Activated B cell treated with CpG ODN at 0.5 μM for 24 hours (primary cell): ENCODE measurements at regions not wholly inside any gene's neighbourhood (a gene's known extent, or its start where the extent isn't known, plus 50 kb on each side); places are given as distances from the start of the nearest gene placed in this dataset.

ENCODE experiments used
- ATAC-seq: fragments of 200-7000 bp; cut with Tn5 transposase; one replicate; pipeline ENCODE4 v1.10.0; 2021; ENCODE audit warnings: low read depth, mild to moderate bottlenecking, moderate library complexity
- CTCF ChIA-PET: fragments of 350-600 bp; sonication (Branson Sonifier 250); formaldehyde crosslinking; loops from one replicate; lab custom pipeline; 2021; ENCODE audit warnings: antibody characterized with exemption; lab: Charles Lee
- POLR2A ChIA-PET: fragments of 350-600 bp; sonication (Branson Sonifier 250); formaldehyde crosslinking; loops from one replicate; lab custom pipeline; 2021; ENCODE audit warnings: antibody characterized with exemption; lab: Charles Lee
- DNase-seq: peaks from one replicate; pipeline ENCODE4 v3.0.0; 2022
- H3K27ac Mint-ChIP-seq: one replicate; pipeline ENCODE4 v1.8.0; 2020; ENCODE audit warnings: mixed read lengths
- H3K27me3 Mint-ChIP-seq: one replicate; pipeline ENCODE4 v1.8.0; 2021; ENCODE audit warnings: mixed read lengths
- H3K36me3 Mint-ChIP-seq: one replicate; pipeline ENCODE4 v1.8.0; 2021; ENCODE audit warnings: low read depth, mixed read lengths
- H3K4me1 Mint-ChIP-seq: one replicate; pipeline ENCODE4 v1.8.0; 2021; ENCODE audit warnings: mixed read lengths
- H3K4me3 Mint-ChIP-seq: one replicate; pipeline ENCODE4 v1.8.0; 2020; ENCODE audit warnings: mild to moderate bottlenecking, mixed read lengths
- H3K9me3 Mint-ChIP-seq: one replicate; pipeline ENCODE4 v1.8.0; 2020; ENCODE audit warnings: mixed read lengths
- intact Hi-C: fragments of 100-400 bp; cut with micrococcal nuclease; formaldehyde crosslinking; loops from one replicate; pipeline ENCODE4 v1.15.1; 2024
- TF ChIP-seq, protein P1 (sequence below): fragments of 200-600 bp; IDR thresholded peaks from one replicate; pipeline ENCODE4 v1.8.0; 2022; ENCODE audit warnings: antibody characterized with exemption, mild to moderate bottlenecking

DNA sequence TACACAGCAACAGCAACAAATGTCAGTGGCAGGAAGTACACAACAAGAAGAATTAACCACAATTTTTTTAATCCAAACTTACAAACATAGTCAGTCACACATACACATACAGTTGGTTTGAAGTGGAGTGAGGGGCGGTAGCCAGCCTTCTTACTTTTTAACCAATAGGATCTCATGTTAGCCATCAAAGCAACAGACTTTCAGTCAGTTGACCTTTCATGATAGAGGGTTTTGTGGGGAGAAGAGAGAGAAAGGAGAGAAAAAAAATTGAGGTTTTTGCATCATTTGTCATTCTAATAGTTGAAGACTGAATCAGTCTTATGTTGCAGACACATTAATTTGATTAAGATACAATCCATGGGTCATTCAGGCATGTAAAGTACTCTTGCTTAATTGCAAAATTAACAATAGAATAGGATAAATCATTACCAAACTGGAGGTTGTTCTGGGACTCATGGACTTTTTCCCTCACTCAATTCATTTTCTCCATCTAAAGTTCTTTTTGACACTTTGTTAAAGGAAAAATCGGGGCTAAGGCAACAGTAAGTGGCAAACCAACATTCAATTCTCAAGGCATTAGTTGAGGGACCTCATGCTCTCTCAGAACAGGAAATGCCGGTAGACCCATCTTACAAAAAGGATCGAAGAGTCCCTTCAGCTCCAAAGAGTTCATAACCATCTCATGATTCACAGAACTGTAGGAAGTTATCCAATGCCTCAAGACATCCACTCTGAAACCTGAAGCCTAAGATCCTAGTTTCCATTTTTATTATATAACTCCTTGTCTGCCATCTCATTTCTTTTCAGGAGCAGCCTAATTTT, 159.5 kb upstream of the LPP start:
- H3K9me3 Mint-ChIP-seq = no peaks in the 10 kb centered on the region
- CTCF ChIA-PET = no interaction called here
- POLR2A ChIA-PET = no interaction called here
- H3K4me1 Mint-ChIP-seq = peaks cover 7% of the 10 kb centered on the region
- no peak for ATAC-seq
- H3K36me3 Mint-ChIP-seq = no peaks in the 10 kb centered on the region
- H3K4me3 Mint-ChIP-seq = no peak overlapping the region
- DNase-seq = no peak
- TF ChIP-seq, protein P1, sequence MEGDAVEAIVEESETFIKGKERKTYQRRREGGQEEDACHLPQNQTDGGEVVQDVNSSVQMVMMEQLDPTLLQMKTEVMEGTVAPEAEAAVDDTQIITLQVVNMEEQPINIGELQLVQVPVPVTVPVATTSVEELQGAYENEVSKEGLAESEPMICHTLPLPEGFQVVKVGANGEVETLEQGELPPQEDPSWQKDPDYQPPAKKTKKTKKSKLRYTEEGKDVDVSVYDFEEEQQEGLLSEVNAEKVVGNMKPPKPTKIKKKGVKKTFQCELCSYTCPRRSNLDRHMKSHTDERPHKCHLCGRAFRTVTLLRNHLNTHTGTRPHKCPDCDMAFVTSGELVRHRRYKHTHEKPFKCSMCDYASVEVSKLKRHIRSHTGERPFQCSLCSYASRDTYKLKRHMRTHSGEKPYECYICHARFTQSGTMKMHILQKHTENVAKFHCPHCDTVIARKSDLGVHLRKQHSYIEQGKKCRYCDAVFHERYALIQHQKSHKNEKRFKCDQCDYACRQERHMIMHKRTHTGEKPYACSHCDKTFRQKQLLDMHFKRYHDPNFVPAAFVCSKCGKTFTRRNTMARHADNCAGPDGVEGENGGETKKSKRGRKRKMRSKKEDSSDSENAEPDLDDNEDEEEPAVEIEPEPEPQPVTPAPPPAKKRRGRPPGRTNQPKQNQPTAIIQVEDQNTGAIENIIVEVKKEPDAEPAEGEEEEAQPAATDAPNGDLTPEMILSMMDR = no peak
- intact Hi-C loops = no loop called here
- no peak overlapping the region for H3K27ac Mint-ChIP-seq
- peaks cover 10% of the 10 kb centered on the region for H3K27me3 Mint-ChIP-seq

DNA sequence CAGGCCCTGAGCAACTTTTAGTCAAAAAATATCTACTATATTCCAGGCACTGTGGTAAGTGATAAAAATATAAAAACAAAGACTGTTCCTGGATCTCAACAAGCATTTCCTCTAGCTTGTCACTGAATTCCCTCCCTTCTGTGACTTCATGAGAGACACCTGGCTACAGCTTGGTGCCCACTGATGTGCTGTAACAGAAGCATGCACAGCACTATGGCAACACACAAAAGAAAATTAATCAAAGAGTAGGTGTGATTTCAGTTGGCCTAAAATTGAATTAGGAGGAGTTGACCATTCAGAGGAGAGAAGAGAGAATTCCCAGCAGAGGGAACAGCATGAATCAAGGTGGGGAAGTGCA, 158.9 kb upstream of the LPP start:
- TF ChIP-seq, protein P1 = no peak
- intact Hi-C loops = no loop called here
- ChIA-PET POLR2A (no interaction called here), CTCF (no interaction called here)
- H3K4me1 Mint-ChIP-seq = peaks cover 13% of the 10 kb centered on the region
- H3K4me3 Mint-ChIP-seq = no peak overlapping the region
- no peak overlapping the region for H3K27ac Mint-ChIP-seq
- H3K9me3 Mint-ChIP-seq = no peaks in the 10 kb centered on the region
- H3K27me3 Mint-ChIP-seq = peaks cover 10% of the 10 kb centered on the region
- no peaks in the 10 kb centered on the region for H3K36me3 Mint-ChIP-seq
- DNase-seq (no peak), ATAC-seq (no peak)

DNA sequence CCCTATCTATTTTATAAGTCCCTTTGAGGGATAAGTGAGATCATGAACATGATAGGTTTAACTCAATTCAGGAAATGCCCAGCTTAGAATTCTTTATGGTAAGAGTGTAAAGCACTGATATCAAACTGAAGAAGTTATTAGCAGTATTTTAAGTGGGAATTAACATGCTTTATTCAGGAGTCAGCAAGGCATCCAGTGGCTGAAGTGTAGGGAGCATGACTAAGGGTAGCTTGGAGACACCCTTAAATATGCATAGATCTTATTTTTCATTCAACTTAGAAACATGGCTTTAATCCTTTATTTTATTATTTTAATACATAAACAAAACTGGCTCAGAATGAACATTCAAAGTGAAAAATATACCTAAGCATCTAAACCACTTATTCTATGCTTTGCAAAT, 158.3 kb upstream of the LPP start:
- no peak overlapping the region for H3K27ac Mint-ChIP-seq
- DNase-seq (no peak), ATAC-seq (no peak)
- POLR2A ChIA-PET = interaction anchor here (0.7 kb wide), 1 partner anchor 158 kb away, joined by 3 read pairs; the partner anchor contains the start of gene LPP
- no peaks in the 10 kb centered on the region for H3K36me3 Mint-ChIP-seq
- H3K27me3 Mint-ChIP-seq = peaks cover 9% of the 10 kb centered on the region
- H3K4me1 Mint-ChIP-seq = peaks cover 20% of the 10 kb centered on the region
- no peak overlapping the region for H3K4me3 Mint-ChIP-seq
- CTCF ChIA-PET = no interaction called here
- intact Hi-C loops = no loop called here
- H3K9me3 Mint-ChIP-seq = no peaks in the 10 kb centered on the region
- TF ChIP-seq, protein P1 = no peak

GRCh38 chr3:187996609-187997008, 157.3 kb upstream of the LPP start:
- ATAC-seq (no peak), DNase-seq (no peak)
- Mint-ChIP-seq H3K36me3 (no peaks in the 10 kb centered on the region), H3K9me3 (no peaks in the 10 kb centered on the region), H3K4me3 (no peak overlapping the region), H3K27me3 (peaks cover 2% of the 10 kb centered on the region), H3K27ac (no peak overlapping the region), H3K4me1 (peaks cover 25% of the 10 kb centered on the region)
- ChIA-PET POLR2A (interaction anchor here (0.7 kb wide), 1 partner anchor 157 kb away, joined by 3 read pairs; the partner anchor contains the start of gene LPP), CTCF (interaction anchor here (0.7 kb wide), 1 partner anchor 12 kb away, joined by 6 read pairs; no protein-coding TSS in a partner anchor)
- intact Hi-C loops = no loop called here
- TF ChIP-seq, protein P1 = no peak

DNA sequence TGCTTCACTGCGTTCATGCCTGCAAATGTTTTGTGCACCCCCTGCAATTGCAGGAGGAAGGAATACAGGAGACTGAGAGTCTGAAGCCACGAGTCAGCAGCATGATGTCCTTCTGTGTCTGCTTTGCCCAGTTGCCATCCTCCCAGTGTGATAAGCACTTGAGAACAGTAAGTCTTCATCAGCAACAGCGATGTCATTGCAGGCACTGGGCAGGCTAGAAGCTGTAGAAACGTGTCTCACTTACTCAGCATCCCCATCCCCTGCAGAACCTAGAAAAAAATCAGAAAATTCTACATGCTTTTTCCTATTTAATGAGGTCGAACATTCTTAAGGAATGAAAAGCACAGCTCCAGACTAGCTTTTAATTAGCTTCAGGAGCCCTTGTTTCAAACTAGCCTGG, 156.5 kb upstream of the LPP start:
- ATAC-seq (no peak), DNase-seq (no peak)
- Mint-ChIP-seq H3K27me3 (peaks cover 2% of the 10 kb centered on the region), H3K9me3 (no peaks in the 10 kb centered on the region), H3K4me3 (no peak overlapping the region), H3K36me3 (no peaks in the 10 kb centered on the region), H3K4me1 (peaks cover 25% of the 10 kb centered on the region), H3K27ac (no peak overlapping the region)
- TF ChIP-seq, protein P1 = no peak
- CTCF ChIA-PET = no interaction called here
- intact Hi-C loops = no loop called here
- POLR2A ChIA-PET = no interaction called here
